Sciatic nerve (tissue), 2 donors: ENCODE measurements at regions not wholly inside any gene's neighbourhood (a gene's known extent, or its start where the extent isn't known, plus 50 kb on each side); places are given as distances from the start of the nearest gene placed in this dataset.
"Not testable (repeated sequence)": the region's sequence is repeated elsewhere in the genome, so short reads cannot be mapped to it uniquely, and the experiment has no call there.

ENCODE experiments used
- ATAC-seq: fragments of 200-7000 bp; cut with Tn5 transposase; one replicate; pipeline ENCODE4 v1.9.1; 2020; ENCODE audit warnings: mild to moderate bottlenecking, moderate library complexity
- DNase-seq: peaks from one replicate; pipeline ENCODE4 v3.0.0-alpha.2; 2020; ENCODE audit warnings: low spot score
- intact Hi-C: fragments of 100-400 bp; cut with DNase I; formaldehyde crosslinking; loops from one replicate; pipeline ENCODE4 v1.14.2; 2022
- donor health status: DM: no; HTN: no; CAD: no.
- donor health status: DM: no; HTN: no; CAD: no.

DNA sequence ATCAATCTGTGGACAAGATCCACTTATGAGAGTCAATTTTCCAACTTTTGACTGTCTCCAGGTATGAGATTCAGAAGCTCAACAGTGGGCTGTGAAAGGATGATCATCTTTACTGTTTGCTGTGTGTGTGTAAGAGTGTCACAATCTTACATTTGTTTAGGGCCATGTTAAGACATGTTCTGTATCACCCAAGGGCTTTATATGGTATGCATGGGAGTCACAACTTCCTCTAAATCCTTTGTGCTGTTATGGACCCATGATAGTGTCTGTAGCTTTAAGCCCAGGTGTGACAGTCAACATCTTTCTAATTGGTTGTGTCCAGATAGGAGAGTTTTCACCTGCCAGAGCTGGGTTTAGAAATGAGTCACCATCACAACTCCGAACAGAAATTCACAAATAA is 70.2 kb downstream of the ZNF726 start:
- intact Hi-C loops, ATAC-seq, DNase-seq: not testable (repeated sequence)

DNA sequence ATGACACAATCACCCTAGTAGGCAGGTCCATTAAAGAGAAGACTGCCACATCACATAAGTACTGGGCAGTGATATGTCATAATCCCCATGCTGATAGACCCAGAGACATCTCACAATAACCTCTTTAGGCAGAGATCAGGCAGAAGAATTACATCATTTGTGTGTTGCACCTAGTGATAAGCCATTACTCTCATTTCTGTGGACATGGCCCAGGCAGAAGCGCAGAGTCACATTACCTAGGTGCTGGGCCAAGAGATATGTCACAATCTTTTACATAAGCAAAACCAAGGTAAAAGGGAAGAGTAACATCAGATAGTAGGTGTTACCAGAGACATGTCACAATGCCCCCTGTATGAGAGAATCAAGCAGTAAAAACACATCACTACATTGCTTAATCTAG is 71.9 kb downstream of the ZNF726 start:
- no peak for DNase-seq
- intact Hi-C loops = no loop called here
- no peak for ATAC-seq

DNA sequence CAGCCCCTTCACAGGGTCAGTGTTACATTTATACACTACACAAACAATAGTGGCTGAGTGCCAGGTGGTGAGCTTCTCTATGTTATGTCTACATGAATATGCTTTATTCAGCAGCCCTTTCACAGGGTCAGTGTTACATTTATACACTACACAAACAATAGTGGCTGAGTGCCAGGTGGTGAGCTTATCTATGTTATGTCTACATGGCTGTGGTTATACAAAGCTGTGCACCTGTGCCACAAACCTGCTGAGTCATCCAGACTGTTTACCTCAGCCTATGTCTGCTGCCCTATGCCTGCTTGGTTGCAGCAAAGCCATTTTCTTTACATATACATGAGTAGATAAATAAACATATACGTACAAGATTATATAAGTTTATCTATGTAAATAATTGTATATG is 76.5 kb downstream of the ZNF726 start:
- no peak for DNase-seq
- ATAC-seq = no peak
- intact Hi-C loops = no loop called here

DNA sequence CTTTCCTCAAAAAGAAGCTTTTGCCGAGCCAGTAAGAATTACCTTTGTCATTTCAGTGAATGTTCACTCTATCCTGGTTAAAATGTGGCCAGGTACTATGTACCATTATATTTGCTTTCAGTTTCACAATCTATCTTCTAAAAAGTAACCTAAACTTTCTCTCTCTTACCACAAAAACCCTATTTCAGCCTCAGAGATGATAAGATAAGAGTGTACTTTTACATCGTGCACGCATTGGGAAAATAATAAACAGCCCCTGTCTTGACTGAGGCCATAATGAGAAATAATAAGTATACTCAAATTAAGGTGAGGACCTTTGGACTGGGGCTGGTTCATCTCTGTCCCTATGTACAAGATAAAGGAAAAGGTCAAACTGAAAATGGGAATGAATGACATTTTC is 77.7 kb downstream of the ZNF726 start:
- no peak for ATAC-seq
- DNase-seq = no peak
- intact Hi-C loops = no loop called here

DNA sequence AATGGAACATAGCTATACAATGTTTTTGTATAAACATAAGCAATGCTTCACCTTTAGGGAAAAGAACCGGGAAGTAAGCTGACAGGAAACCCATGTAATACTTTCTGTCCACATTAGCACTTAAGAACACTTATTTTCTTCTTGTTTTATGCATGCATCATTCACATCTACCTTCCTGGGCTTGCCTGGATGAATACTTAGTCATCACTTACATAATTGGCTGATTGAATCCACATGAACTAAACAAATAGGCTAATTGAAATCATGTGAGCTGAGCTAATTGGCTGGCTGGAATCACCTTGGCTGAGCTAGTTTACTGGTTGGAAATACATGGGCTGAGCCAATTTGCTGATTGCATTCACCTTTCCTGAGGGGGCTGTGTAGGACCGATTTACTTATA is 78.8 kb downstream of the ZNF726 start:
- no peak for DNase-seq
- no peak for ATAC-seq
- intact Hi-C loops = no loop called here

DNA sequence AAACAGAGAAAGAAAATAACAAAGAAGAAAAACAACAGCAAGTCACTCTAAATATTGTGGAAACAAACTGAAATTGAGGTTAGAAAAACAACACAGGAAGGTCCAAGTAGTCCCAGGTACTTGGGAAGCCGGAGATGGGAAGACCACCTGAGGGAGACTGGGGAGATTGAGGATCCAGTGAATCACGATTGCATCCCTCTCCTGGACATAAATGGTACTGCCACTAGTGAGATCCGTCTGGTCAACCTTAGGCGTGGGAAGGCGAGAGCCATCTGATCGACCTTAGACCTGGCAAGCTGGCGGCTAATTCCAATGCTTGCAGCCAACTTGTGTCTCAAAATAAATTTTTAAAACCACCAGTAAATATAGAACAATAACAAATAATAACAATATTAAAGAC is 81.9 kb downstream of the ZNF726 start:
- intact Hi-C loops = no loop called here
- ATAC-seq (no peak), DNase-seq (no peak)

DNA sequence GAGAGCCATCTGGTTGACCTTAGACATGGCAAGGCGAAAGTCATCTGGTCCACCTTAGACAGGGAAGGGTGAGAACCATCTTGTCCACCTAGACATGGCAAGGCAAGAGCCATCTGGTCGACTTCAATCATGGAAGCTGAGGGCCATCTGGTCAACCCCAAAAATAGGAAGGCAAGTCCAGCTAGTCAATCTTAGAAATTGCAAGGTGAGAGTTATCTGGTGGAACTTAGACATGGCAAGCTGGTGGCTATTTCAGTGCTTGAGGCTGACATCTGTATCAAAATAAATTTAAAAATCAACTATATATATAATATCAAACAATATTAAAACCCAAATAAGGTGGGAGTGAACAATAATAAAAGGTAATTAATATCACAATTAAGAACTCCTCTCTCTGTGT is 83.9 kb downstream of the ZNF726 start:
- DNase-seq = no peak
- intact Hi-C loops = no loop called here
- ATAC-seq = no peak

DNA sequence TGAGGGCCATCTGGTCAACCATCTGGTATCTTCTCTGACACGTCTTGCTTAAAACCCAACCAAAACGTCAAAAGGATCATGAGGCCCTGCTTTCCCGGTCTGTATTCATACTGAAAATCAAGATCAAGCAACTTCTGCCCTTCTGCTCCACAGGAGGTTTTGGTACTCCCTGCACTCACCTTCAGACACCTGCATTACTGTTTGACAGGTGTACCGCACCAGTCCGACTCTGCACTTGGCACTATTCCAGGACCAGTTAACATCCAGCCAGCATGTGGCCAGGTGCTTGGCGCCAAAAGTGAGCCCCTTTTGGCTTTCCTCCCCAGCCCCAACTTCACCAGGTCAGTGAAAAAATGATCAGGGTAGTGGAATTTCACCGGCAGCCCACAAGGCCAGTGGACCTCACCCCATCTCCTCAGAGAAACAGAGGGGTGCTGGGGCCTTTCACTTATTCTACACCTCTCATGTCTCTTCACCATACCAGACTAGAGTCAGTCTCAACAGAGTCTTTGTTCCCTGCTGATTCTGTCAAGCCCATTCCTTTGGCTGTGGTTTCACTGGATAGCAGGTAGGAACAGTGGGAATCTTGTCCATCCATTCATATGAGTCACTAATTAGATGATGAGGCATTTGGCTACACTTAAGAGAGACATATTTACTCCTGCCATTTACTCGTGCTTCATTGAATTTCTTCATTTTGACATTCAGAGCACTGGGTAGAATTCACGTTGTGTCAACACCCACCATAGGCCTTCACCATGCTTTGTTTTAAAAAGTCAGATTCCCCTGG is 85.3 kb downstream of the ZNF726 start:
- intact Hi-C loops = no loop called here
- ATAC-seq = no peak
- DNase-seq = no peak

DNA sequence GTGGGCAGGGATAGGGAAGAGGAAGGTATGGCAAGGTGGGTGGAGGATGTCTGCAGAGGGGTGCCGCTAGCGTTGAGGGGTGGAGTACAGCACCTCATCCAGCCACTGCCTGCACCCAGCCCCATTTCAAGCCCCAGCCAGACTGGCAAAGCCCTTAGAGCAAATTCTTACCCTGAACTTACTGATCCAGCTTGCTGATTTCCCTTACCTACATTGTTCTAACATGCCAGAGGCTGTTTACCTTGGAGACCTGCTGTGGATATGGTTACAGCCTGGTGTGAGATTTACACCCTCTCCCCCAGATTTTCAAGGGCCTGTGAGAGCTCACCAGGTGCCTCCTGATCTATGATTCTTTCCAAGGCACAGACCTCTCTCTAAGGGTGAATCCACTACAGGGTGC is 86.0 kb downstream of the ZNF726 start:
- no peak for DNase-seq
- intact Hi-C loops = no loop called here
- no peak for ATAC-seq

DNA sequence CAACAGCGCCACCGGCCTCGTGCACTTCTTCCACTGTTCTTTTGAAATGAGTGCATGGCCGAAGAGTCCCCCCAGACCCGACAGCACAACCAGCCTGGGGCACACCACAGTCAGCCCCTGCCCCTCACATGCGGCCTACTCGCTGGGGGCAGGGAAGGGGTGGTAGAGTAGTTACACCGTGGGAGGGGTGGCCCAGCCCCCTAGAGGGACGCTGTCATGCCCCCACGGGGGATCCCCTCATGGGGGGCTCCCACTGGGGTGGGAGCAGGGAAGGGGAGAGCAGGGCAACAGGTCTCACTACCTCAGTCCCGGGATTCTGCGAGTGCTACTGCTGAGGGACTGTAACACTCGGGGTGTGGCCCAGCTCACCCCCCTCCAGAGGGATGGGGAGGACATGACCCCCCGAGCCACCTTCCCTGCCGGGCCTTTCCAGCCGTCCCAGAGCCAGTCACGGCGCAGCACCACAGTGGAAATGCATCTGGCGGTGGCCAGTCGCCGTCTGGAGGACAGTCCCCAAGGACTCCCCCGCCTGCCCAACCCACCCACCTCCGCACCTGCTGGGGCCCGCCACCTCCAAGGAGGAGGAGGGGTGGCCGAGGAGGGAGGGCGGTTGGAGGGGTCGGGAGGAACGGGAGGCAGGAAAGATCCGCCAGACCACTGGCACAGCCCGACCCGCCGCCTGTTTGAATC is 84.6 kb upstream of the ZNF254 start:
- no peak for DNase-seq
- intact Hi-C loops = no loop called here
- no peak for ATAC-seq

DNA sequence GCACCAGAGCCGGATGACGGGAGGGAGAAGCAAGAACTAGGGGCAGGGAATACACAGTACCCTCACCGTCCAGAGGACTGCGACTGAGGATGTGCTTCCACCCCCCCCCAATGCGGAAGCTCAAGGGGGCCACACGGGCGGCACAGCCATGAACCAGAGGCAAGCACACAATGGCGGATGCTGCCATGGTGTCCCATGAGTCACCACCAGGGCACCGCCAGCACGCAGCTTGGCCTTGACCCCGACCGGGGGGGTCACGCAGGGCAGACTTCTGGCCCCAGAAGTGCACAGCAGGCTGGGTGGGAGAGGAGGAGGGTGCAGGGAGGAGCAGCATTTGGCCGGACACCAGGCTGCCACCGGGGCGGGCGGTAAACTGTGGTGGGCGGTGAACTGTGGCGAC is 83.5 kb upstream of the ZNF254 start:
- ATAC-seq (no peak), DNase-seq (no peak)
- intact Hi-C loops = no loop called here

DNA sequence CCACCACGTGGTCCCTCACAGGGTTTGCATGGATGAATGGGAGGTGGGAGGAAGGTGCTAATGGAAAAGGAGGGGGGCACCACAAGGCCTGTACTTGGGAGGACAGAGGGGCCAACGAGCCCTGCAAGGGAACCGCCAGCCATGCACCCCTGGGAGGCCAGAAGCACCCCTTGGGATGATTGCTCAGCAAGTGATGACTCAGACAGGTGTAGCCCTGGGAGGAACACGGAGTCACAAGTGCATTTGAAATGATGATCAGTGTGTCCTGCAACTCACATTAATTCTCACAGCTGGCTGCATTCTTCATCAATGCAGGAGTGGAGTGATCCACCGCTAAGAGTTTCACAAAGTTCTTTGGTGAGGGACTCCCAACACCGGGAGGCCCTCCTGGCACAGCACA is 82.8 kb upstream of the ZNF254 start:
- ATAC-seq (no peak), DNase-seq (no peak)
- intact Hi-C loops = no loop called here

DNA sequence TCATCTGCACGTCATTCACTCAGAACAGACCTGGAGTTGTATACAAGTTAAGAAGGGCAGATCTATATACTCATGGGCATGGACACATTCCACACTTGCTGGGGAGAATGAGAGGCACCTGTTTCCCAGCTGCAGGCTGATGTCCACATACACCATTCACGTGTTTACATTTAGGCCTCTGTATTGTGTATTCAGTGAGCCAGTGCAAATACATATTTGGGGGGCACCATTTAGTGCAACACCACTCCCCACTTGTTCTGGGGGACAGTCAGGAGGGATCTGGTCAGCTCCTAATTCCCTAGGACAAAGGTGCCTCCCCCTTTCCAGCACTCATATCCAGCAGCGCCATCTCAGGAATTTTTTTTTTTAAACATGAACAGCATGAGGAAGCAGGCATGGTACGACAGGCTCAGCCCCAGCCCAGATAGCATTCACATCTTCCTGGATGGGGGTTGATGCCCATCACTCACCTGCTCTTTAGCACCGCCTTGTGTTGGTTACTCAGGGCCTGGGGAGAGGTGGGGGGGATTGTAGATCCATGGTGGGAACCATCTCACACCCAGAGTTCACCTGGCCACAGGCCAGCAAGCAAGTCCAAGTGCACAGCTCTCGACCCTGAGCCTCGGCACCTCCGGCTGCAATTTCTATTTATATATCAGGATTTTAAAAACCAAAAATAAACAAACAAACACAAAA is 56.9 kb upstream of the ZNF254 start:
- intact Hi-C loops = no loop called here
- ATAC-seq (no peak), DNase-seq (no peak)

DNA sequence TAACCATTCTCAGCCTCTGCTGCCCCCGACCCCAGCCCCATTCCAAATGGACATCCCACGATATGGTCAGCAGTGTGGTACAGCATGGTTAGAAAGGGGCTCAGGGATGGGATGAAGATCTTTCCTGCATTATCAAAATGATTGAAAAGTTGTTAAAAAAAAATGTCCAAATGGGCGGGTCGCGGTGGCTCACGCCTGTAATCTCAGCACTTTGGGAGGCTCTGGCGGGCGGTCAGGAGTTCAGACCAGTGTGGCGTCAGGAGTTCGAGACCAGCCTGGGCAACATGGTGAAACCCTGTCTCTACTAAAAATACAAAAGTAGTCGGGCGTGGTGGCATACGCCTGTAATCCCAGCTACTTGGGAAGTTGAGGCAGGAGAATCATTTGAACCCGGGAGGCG is 54.3 kb upstream of the ZNF254 start:
- intact Hi-C loops = no loop called here
- ATAC-seq (no peak), DNase-seq (no peak)

DNA sequence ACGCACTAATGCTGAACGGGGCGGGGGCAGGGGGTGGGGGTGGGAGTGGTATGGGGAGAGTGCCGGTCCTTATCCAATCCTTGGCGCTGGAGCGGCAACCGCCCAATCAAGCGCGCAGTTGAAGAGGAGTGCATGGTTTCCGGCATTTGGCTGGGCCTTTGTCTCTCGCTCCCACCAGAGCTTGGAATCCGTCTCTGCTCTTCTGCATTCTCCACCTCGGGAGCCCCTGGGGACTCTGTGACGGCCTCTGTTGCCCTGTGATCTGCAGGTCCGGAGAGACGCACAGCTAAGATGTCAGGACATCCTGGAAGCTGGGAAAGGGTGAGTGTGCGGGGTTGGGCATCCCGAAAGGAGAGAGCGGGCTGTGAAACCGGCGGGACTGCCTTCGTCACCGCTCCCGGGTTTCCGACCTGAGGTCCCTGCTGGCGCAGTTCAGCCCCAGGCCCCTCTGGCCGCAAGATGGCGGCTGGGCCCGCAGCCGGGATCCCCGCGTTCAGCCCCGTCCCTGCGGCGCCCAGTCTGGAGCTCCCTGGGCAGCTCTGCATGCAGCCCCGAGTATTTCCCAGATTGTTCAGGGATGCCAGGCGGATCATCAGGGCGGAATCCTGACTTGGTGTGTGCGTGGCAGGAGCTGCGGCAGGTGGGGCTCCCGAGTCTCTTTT is 53.6 kb upstream of the ZNF254 start:
- intact Hi-C loops = no loop called here
- ATAC-seq (peak; percentile 99), DNase-seq (peak; percentile 89)

DNA sequence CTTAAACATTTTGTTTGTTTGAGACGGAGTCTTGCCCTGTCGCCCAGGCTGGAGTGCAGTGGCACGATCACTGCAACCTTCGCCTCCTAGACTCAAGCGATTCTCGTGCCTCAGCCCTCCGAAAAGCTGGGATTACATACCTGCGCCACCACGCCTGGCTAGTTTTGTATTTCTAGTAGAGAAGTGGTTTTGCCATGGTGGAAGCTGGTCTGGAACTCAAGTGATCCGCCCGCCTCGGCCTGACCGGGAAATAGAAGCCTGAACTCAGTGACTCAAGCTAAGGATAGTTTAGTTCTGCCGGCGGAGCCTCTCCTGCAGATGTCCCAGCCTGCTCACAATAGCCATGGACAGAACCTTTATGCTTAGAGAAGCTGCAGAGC is 53.0 kb upstream of the ZNF254 start:
- intact Hi-C loops = no loop called here
- peak; percentile 58 for ATAC-seq
- no peak for DNase-seq

DNA sequence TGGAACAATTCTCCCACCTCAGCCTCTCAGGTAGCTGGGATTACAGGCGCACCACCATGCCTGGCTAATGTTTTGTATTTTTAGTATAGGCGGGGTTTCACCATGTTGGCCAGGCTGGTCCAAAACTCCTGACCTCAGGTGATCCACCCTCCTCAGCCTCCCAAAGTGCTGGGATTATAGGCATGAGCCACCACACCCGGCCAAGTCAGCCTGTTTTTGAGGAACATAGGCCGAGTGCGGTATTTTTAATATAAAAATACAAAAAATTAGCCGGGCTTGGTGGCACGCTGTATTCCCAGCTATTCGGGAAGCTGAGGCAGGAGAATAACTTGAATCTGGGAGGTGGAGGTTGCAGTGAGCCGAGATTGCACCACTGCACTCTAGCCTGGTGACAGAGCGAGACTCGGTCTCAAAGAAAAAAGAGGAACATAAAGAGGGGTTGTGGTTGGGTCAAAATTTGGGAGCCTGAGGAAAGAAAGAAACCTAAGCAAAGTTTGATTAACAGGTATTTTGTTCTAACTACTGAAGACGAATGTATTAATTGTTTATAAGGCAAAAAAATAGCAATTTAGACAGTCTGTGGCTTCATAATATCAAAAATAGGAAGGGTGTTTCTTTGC is 51.6 kb upstream of the ZNF254 start:
- DNase-seq, ATAC-seq, intact Hi-C loops: not testable (repeated sequence)
